ENCODE measurements at regions not wholly inside any gene's neighbourhood (a gene's known extent, or its start where the extent isn't known, plus 50 kb on each side); places are given as distances from the start of the nearest gene placed in this dataset.

- no peak overlapping the region for H3K4me2 ChIP-seq (ENCODE audit: low read length)
- H2AFZ ChIP-seq (ENCODE audit: low read depth, low read length) = no peak overlapping the region
- no peaks in the 10 kb centered on the region for H3K79me2 ChIP-seq (ENCODE audit: insufficient read depth, low read length)
- no peak overlapping the region for H3K4me3 Mint-ChIP-seq (ENCODE audit: unreplicated experiment)
- no peaks in the 10 kb centered on the region for H3K36me3 ChIP-seq (ENCODE audit: insufficient read depth, low read length)
- no peaks in the 10 kb centered on the region for H3K4me1 Mint-ChIP-seq (ENCODE audit: low read depth, unreplicated experiment)
- TF ChIP-seq CTCF (IDR thresholded peaks at IDR 0.05; ENCODE audit: insufficient read depth, low read depth, low read length) = no peak
- no peak for TF ChIP-seq EZH2 (IDR thresholded peaks at IDR 0.05; ENCODE audit: insufficient read depth, low read length)
- no peaks in the 10 kb centered on the region for H4K20me1 ChIP-seq (ENCODE audit: insufficient read depth, low read length)
- peaks cover 2% of the 10 kb centered on the region for H3K27me3 Mint-ChIP-seq (ENCODE audit: low read depth, unreplicated experiment)
- no peaks in the 10 kb centered on the region for H3K27me3 ChIP-seq (ENCODE audit: insufficient read depth, low read length)
- no peak overlapping the region for H3K9ac ChIP-seq (ENCODE audit: low read length)
- no peak overlapping the region for H3K27ac ChIP-seq (ENCODE audit: low read depth, low read length)
- no peak for DNase-seq (ENCODE audit: low read depth)
- no peaks in the 10 kb centered on the region for H3K36me3 Mint-ChIP-seq (ENCODE audit: low read depth, unreplicated experiment)
- FAIRE-seq = no peak
- H3K4me3 ChIP-seq (ENCODE audit: insufficient read depth, low read depth, low read length) = no peak overlapping the region
- no peak overlapping the region for H3K27ac Mint-ChIP-seq (ENCODE audit: unreplicated experiment)
- H3K9me3 ChIP-seq (ENCODE audit: insufficient read depth, low read depth, low read length) = no peaks in the 10 kb centered on the region
- no peaks in the 10 kb centered on the region for H3K4me1 ChIP-seq (ENCODE audit: insufficient read depth, low read length)
- no peaks in the 10 kb centered on the region for H3K9me3 Mint-ChIP-seq (ENCODE audit: unreplicated experiment)
Observed at GRCh38 chr7:34217972-34218371, 312.6 kb downstream of the BMPER start.

- Mint-ChIP-seq H3K4me3 (ENCODE audit: unreplicated experiment) (no peak overlapping the region), H3K27ac (ENCODE audit: unreplicated experiment) (no peak overlapping the region), H3K9me3 (ENCODE audit: unreplicated experiment) (no peaks in the 10 kb centered on the region), H3K4me1 (ENCODE audit: low read depth, unreplicated experiment) (no peaks in the 10 kb centered on the region), H3K27me3 (ENCODE audit: low read depth, unreplicated experiment) (peaks cover 2% of the 10 kb centered on the region), H3K36me3 (ENCODE audit: low read depth, unreplicated experiment) (no peaks in the 10 kb centered on the region)
- no peaks in the 10 kb centered on the region for H3K79me2 ChIP-seq (ENCODE audit: insufficient read depth, low read length)
- no peaks in the 10 kb centered on the region for H3K9me3 ChIP-seq (ENCODE audit: insufficient read depth, low read depth, low read length)
- no peaks in the 10 kb centered on the region for H4K20me1 ChIP-seq (ENCODE audit: insufficient read depth, low read length)
- H2AFZ ChIP-seq (ENCODE audit: low read depth, low read length) = no peak overlapping the region
- H3K4me1 ChIP-seq (ENCODE audit: insufficient read depth, low read length) = no peaks in the 10 kb centered on the region
- TF ChIP-seq CTCF (IDR thresholded peaks at IDR 0.05; ENCODE audit: insufficient read depth, low read depth, low read length) (no peak), EZH2 (IDR thresholded peaks at IDR 0.05; ENCODE audit: insufficient read depth, low read length) (no peak)
- no peak overlapping the region for H3K4me3 ChIP-seq (ENCODE audit: insufficient read depth, low read depth, low read length)
- no peak overlapping the region for H3K9ac ChIP-seq (ENCODE audit: low read length)
- FAIRE-seq (no peak), DNase-seq (ENCODE audit: low read depth) (no peak)
- H3K27me3 ChIP-seq (ENCODE audit: insufficient read depth, low read length) = no peaks in the 10 kb centered on the region
- no peak overlapping the region for H3K27ac ChIP-seq (ENCODE audit: low read depth, low read length)
- no peak overlapping the region for H3K4me2 ChIP-seq (ENCODE audit: low read length)
- no peaks in the 10 kb centered on the region for H3K36me3 ChIP-seq (ENCODE audit: insufficient read depth, low read length)
Observed at GRCh38 chr7:34219153-34219718, 313.9 kb downstream of the BMPER start.

- DNase-seq (ENCODE audit: low read depth) (no peak), FAIRE-seq (no peak)
- Histone ChIP-seq H3K79me2 (ENCODE audit: insufficient read depth, low read length) (no peaks in the 10 kb centered on the region), H3K27ac (ENCODE audit: low read depth, low read length) (no peak overlapping the region), H3K4me1 (ENCODE audit: insufficient read depth, low read length) (no peaks in the 10 kb centered on the region), H2AFZ (ENCODE audit: low read depth, low read length) (no peak overlapping the region), H3K36me3 (ENCODE audit: insufficient read depth, low read length) (no peaks in the 10 kb centered on the region), H3K4me2 (ENCODE audit: low read length) (no peak overlapping the region), H3K27me3 (ENCODE audit: insufficient read depth, low read length) (peaks cover 5% of the 10 kb centered on the region), H3K4me3 (ENCODE audit: insufficient read depth, low read depth, low read length) (no peak overlapping the region), H4K20me1 (ENCODE audit: insufficient read depth, low read length) (no peaks in the 10 kb centered on the region), H3K9ac (ENCODE audit: low read length) (no peak overlapping the region), H3K9me3 (ENCODE audit: insufficient read depth, low read depth, low read length) (no peaks in the 10 kb centered on the region)
- no peaks in the 10 kb centered on the region for H3K9me3 Mint-ChIP-seq (ENCODE audit: unreplicated experiment)
- H3K36me3 Mint-ChIP-seq (ENCODE audit: low read depth, unreplicated experiment) = no peaks in the 10 kb centered on the region
- TF ChIP-seq EZH2 (IDR thresholded peaks at IDR 0.05; ENCODE audit: insufficient read depth, low read length) (no peak), CTCF (IDR thresholded peaks at IDR 0.05; ENCODE audit: insufficient read depth, low read depth, low read length) (no peak)
- H3K4me1 Mint-ChIP-seq (ENCODE audit: low read depth, unreplicated experiment) = no peaks in the 10 kb centered on the region
- no peak overlapping the region for H3K27ac Mint-ChIP-seq (ENCODE audit: unreplicated experiment)
- H3K4me3 Mint-ChIP-seq (ENCODE audit: unreplicated experiment) = no peak overlapping the region
- peaks cover 2% of the 10 kb centered on the region for H3K27me3 Mint-ChIP-seq (ENCODE audit: low read depth, unreplicated experiment)
Observed at GRCh38 chr7:34220506-34221185, 315.3 kb downstream of the BMPER start.
